SH-SY5Y (cell line): ENCODE measurements at regions not wholly inside any gene's neighbourhood (a gene's known extent, or its start where the extent isn't known, plus 50 kb on each side); places are given as distances from the start of the nearest gene placed in this dataset.

Source experiments
- GATA2 ChIP-seq: IDR thresholded peaks from 2 replicates; pipeline ENCODE4 v1.6.1; 2011; ENCODE audit warnings: mild to moderate bottlenecking, low read depth, low read length
- GATA3 ChIP-seq: IDR thresholded peaks from 2 replicates; pipeline ENCODE4 v1.6.1; 2011; ENCODE audit warnings: low read depth, mild to moderate bottlenecking, low read length, moderate library complexity

DNA sequence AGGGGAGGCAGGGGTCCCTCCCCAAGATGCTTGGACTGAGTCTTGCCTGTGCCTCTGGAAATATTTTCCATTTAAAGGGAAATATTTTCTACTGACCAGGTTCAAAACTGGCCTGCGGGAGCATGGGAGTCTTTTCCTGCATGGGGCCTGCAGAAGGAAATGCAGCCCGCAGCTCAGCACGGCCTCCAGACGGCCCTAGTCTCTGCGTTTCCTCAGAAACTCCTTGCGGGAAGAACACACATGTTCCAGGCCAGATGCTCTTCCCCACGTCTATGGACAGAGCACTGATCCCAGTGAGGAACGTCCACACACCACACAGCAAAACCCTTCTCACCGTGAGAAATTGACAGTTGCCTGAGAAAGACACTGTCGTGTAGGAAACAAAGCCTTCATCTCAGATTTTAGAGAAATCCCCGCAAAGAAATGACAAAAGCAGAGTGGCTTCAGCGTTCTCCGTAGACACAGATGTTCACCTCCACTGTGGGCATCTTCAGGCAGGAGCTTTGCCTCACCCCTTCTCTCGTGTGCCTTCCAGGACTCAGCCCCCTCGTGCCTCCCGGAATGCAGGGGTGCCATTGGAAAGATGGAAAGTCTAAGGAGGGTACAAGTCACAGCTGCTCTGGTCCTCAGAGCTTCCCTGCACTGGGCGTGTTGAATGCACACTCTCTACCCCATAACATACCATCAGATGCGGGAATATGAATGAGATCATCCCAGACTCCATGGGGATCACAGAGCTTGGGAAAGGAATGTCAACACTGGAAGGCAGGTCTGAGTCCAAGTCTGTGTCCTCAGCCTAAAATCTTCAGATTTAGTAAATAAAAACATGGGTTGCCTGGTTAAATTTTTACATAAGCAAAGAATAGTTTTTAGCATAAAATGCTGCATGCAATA, 438.7 kb upstream of the SALL3 start:
- no peak for TF ChIP-seq GATA2
- TF ChIP-seq GATA3: no peak
